Peyer's patch (tissue), 4 donors: ENCODE measurements at regions not wholly inside any gene's neighbourhood (a gene's known extent, or its start where the extent isn't known, plus 50 kb on each side); places are given as distances from the start of the nearest gene placed in this dataset.

Source experiments
- CTCF ChIP-seq, 6 experiments: fragments of 450-650 bp in 4 of 6; fragments of 200-600 bp in 2 of 6; sonication (generic) in 1 of 6; IDR thresholded peaks; one replicate each; pipeline ENCODE4 v1.5.1; 2017 to 2019; ENCODE audit warnings: antibody characterized with exemption in 6 of 6, mild to moderate bottlenecking in 3 of 6, moderate library complexity in 1 of 6
- POLR2A ChIP-seq, 2 donors: fragments of 450-650 bp; IDR thresholded peaks; one replicate each; pipeline ENCODE4 v1.5.1; 2017; ENCODE audit warnings: antibody characterized with exemption in 2 of 2, mild to moderate bottlenecking in 2 of 2, moderate library complexity in 2 of 2

- TF ChIP-seq CTCF (IDR thresholded peaks at IDR 0.05): no peak
- no peak for TF ChIP-seq POLR2A (IDR thresholded peaks at IDR 0.05)
Observed at GRCh38 chr1:4261327-4261726, 361.3 kb upstream of the C1orf174 start.
